22Rv1 (cell line): ENCODE measurements at regions not wholly inside any gene's neighbourhood (a gene's known extent, or its start where the extent isn't known, plus 50 kb on each side); places are given as distances from the start of the nearest gene placed in this dataset.

ENCODE experiments used
- ZFX ChIP-seq: fragments of 450-650 bp; IDR thresholded peaks from 2 replicates; pipeline ENCODE4 v1.6.1; 2017; ENCODE audit warnings: antibody characterized with exemption, borderline replicate concordance
- TF ChIP-seq, protein P1 (sequence below): fragments of 450-650 bp; IDR thresholded peaks from 2 replicates; pipeline ENCODE4 v1.5.1; 2017; ENCODE audit warnings: mild to moderate bottlenecking

DNA sequence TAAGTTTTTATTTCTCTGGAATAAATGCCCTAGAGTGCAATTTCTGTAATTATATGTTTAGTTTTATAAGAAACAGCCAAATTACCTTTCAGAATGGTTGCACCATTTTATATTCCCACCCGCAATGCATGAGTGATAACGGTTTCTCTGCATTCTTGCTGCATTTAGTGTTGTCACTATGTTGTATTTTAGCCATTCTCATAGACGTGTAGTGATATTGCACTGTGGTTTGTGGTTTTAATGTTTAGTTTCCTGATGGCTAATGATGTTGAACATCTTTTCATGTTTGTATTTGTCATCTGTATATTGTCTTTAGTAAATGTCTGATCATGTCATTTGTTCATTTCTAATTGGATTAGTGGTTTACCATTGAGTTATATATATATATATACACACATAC lies 73.0 kb upstream of the GOLIM4 start:
- TF ChIP-seq, protein P1, sequence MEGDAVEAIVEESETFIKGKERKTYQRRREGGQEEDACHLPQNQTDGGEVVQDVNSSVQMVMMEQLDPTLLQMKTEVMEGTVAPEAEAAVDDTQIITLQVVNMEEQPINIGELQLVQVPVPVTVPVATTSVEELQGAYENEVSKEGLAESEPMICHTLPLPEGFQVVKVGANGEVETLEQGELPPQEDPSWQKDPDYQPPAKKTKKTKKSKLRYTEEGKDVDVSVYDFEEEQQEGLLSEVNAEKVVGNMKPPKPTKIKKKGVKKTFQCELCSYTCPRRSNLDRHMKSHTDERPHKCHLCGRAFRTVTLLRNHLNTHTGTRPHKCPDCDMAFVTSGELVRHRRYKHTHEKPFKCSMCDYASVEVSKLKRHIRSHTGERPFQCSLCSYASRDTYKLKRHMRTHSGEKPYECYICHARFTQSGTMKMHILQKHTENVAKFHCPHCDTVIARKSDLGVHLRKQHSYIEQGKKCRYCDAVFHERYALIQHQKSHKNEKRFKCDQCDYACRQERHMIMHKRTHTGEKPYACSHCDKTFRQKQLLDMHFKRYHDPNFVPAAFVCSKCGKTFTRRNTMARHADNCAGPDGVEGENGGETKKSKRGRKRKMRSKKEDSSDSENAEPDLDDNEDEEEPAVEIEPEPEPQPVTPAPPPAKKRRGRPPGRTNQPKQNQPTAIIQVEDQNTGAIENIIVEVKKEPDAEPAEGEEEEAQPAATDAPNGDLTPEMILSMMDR = no peak
- TF ChIP-seq ZFX = no peak
